ENCODE measurements at regions not wholly inside any gene's neighbourhood (a gene's known extent, or its start where the extent isn't known, plus 50 kb on each side); places are given as distances from the start of the nearest gene placed in this dataset.
"Not testable (repeated sequence)": the region's sequence is repeated elsewhere in the genome, so short reads cannot be mapped to it uniquely, and the experiment has no call there.

- no peak for DNase-seq (ENCODE audit: low read depth)
These were observed 503.0 kb downstream of the NTRK3 start for GRCh38 chr15:87753539-87753938.

- DNase-seq (ENCODE audit: low read depth), result peak; percentile 64
These were observed 504.1 kb downstream of the NTRK3 start for GRCh38 chr15:87752250-87752951.

GRCh38 chr15:87748483-87748882 is 508.1 kb downstream of the NTRK3 start:
- no peak for DNase-seq (ENCODE audit: low read depth)

- DNase-seq (ENCODE audit: low read depth), result no peak
These were observed 509.5 kb downstream of the NTRK3 start for GRCh38 chr15:87747087-87747486.

- DNase-seq (ENCODE audit: low read depth), result no peak
These were observed 510.2 kb downstream of the NTRK3 start for GRCh38 chr15:87746333-87746732.

- no peak for DNase-seq (ENCODE audit: low read depth)
These were observed 511.7 kb downstream of the NTRK3 start for GRCh38 chr15:87744815-87745214.

GRCh38 chr15:87743562-87743961 is 513.0 kb downstream of the NTRK3 start:
- no peak for DNase-seq (ENCODE audit: low read depth)

GRCh38 chr15:87741350-87741749 is 515.2 kb downstream of the NTRK3 start:
- no peak for DNase-seq (ENCODE audit: low read depth)

- no peak for DNase-seq (ENCODE audit: low read depth)
These were observed 515.7 kb downstream of the NTRK3 start for GRCh38 chr15:87740655-87741344.

- DNase-seq (ENCODE audit: low read depth), result no peak
These were observed 516.7 kb downstream of the NTRK3 start for GRCh38 chr15:87739866-87740265.

GRCh38 chr15:87739081-87739480 is 517.5 kb downstream of the NTRK3 start:
- no peak for DNase-seq (ENCODE audit: low read depth)

GRCh38 chr15:87737460-87737859 is 519.1 kb downstream of the NTRK3 start:
- DNase-seq (ENCODE audit: low read depth), result not testable (repeated sequence)

GRCh38 chr15:87736891-87737389 is 519.6 kb downstream of the NTRK3 start:
- DNase-seq (ENCODE audit: low read depth), result no peak

- DNase-seq (ENCODE audit: low read depth), result peak; percentile 6
These were observed 520.1 kb downstream of the NTRK3 start for GRCh38 chr15:87736401-87736800.

- DNase-seq (ENCODE audit: low read depth), result no peak
These were observed 521.0 kb downstream of the NTRK3 start for GRCh38 chr15:87735522-87735921.

GRCh38 chr15:87734571-87735373 is 521.8 kb downstream of the NTRK3 start:
- no peak for DNase-seq (ENCODE audit: low read depth)

- no peak for DNase-seq (ENCODE audit: low read depth)
These were observed 522.6 kb downstream of the NTRK3 start for GRCh38 chr15:87733977-87734376.

- no peak for DNase-seq (ENCODE audit: low read depth)
These were observed 523.0 kb downstream of the NTRK3 start for GRCh38 chr15:87733541-87733941.

GRCh38 chr15:87732976-87733375 is 523.6 kb downstream of the NTRK3 start:
- no peak for DNase-seq (ENCODE audit: low read depth)

- DNase-seq (ENCODE audit: low read depth), result no peak
These were observed 524.9 kb downstream of the NTRK3 start for GRCh38 chr15:87731630-87732029.

- DNase-seq (ENCODE audit: low read depth), result no peak
These were observed 525.8 kb downstream of the NTRK3 start for GRCh38 chr15:87730706-87731105.

GRCh38 chr15:87728998-87729397 is 527.5 kb downstream of the NTRK3 start:
- DNase-seq (ENCODE audit: low read depth), result no peak

All from LHCN-M2 (cell line).